Activated naive CD4-positive, alpha-beta T cell treated with Interleukin-2 at 50 U/mL for 16 hours (primary cell): ENCODE measurements at regions not wholly inside any gene's neighbourhood (a gene's known extent, or its start where the extent isn't known, plus 50 kb on each side); places are given as distances from the start of the nearest gene placed in this dataset.
A peak's percentile ranks its signal among the peaks of the same experiment; 100 is the strongest.
"Not testable (repeated sequence)": the region's sequence is repeated elsewhere in the genome, so short reads cannot be mapped to it uniquely, and the experiment has no call there.

ENCODE experiments used
- DNase-seq: peaks from one replicate; pipeline ENCODE4 v3.0.0-alpha.2; 2020

- peak; percentile 55 for DNase-seq
Measured at GRCh38 chr3:177358977-177359592, 161.8 kb upstream of the TBL1XR1 start.

- DNase-seq: peak; percentile 96
Measured at GRCh38 chr3:177359593-177360357, 162.5 kb upstream of the TBL1XR1 start.

- no peak for DNase-seq
Measured at GRCh38 chr3:177361081-177361938, 164.0 kb upstream of the TBL1XR1 start.

GRCh38 chr3:177362626-177363025 is 165.3 kb upstream of the TBL1XR1 start:
- no peak for DNase-seq

GRCh38 chr3:177364236-177364635 is 167.0 kb upstream of the TBL1XR1 start:
- DNase-seq: no peak

- not testable (repeated sequence) for DNase-seq
Measured at GRCh38 chr3:177365294-177365693, 168.0 kb upstream of the TBL1XR1 start.

- no peak for DNase-seq
Measured at GRCh38 chr3:177367788-177368187, 170.5 kb upstream of the TBL1XR1 start.

- no peak for DNase-seq
Measured at GRCh38 chr3:177370246-177370822, 173.1 kb upstream of the TBL1XR1 start.

GRCh38 chr3:177371146-177371545 is 173.9 kb upstream of the TBL1XR1 start:
- no peak for DNase-seq

- DNase-seq: no peak
Measured at GRCh38 chr3:177371888-177372287, 174.6 kb upstream of the TBL1XR1 start.

- DNase-seq: no peak
Measured at GRCh38 chr3:177374323-177374722, 177.0 kb upstream of the TBL1XR1 start.

GRCh38 chr3:177375316-177375715 is 178.0 kb upstream of the TBL1XR1 start:
- no peak for DNase-seq

- DNase-seq: no peak
Measured at GRCh38 chr3:177377166-177377565, 179.9 kb upstream of the TBL1XR1 start.

- no peak for DNase-seq
Measured at GRCh38 chr3:177378168-177378567, 180.9 kb upstream of the TBL1XR1 start.

- DNase-seq: no peak
Measured at GRCh38 chr3:177379045-177379444, 181.8 kb upstream of the TBL1XR1 start.

GRCh38 chr3:177381070-177381469 is 183.8 kb upstream of the TBL1XR1 start:
- DNase-seq: no peak

GRCh38 chr3:177382944-177383343 is 185.7 kb upstream of the TBL1XR1 start:
- no peak for DNase-seq

- DNase-seq: no peak
Measured at GRCh38 chr3:177385186-177385585, 187.9 kb upstream of the TBL1XR1 start.

- no peak for DNase-seq
Measured at GRCh38 chr3:177385831-177386301, 188.6 kb upstream of the TBL1XR1 start.

- no peak for DNase-seq
Measured at GRCh38 chr3:177388209-177388608, 190.9 kb upstream of the TBL1XR1 start.

- DNase-seq: not testable (repeated sequence)
Measured at GRCh38 chr3:177394231-177395024, 197.1 kb upstream of the TBL1XR1 start.

- no peak for DNase-seq
Measured at GRCh38 chr3:177396733-177397132, 199.5 kb upstream of the TBL1XR1 start.
